IMR-90 (cell line): ENCODE measurements at regions not wholly inside any gene's neighbourhood (a gene's known extent, or its start where the extent isn't known, plus 50 kb on each side); places are given as distances from the start of the nearest gene placed in this dataset.

Experiments used
- ATAC-seq: fragments of 200-7000 bp; cut with Tn5 transposase; 2 replicates; pipeline ENCODE4 v1.9.1; 2020; ENCODE audit warnings: low read depth, mild to moderate bottlenecking, moderate library complexity
- BruUV-seq: library from RNA; stranded (reverse); fragments of 400-500 nt; replicated peaks from 2 replicates; lab custom pipeline; 2021; lab: Mats Ljungman, UMichigan
- CTCF ChIA-PET: fragments of 300-600 bp; formaldehyde crosslinking; extraction: SDS; loops from one replicate; lab custom pipeline; 2021; ENCODE audit warnings: antibody characterized with exemption; lab: Yijun Ruan, JAX
- POLR2A ChIA-PET: fragments of 300-600 bp; sonication (Branson Sonifier 250); formaldehyde crosslinking; loops from one replicate; lab custom pipeline; 2022; ENCODE audit warnings: antibody characterized with exemption; ENCODE audit not compliant: unreplicated experiment; lab: Charles Lee
- DNase-seq: peaks from one replicate; pipeline ENCODE4 v3.0.0; 2013
- H2AFZ ChIP-seq: replicated peaks from 2 replicates; pipeline ENCODE3; 2013; ENCODE audit warnings: low read length, mild to moderate bottlenecking; ENCODE audit not compliant: poor library complexity
- H2AK5ac ChIP-seq: 2 replicates; pipeline ENCODE4 v1.6.1; 2013; ENCODE audit warnings: low read depth, low read length, inconsistent platforms
- H2AK9ac ChIP-seq: replicated peaks from 2 replicates; pipeline ENCODE3; 2013; ENCODE audit warnings: mild to moderate bottlenecking, low read depth, low read length, moderate library complexity; ENCODE audit not compliant: poor library complexity
- H2BK120ac ChIP-seq: 2 replicates; pipeline ENCODE4 v1.6.1; 2013; ENCODE audit warnings: low read depth, low read length, inconsistent platforms
- H2BK15ac ChIP-seq: 3 replicates; pipeline ENCODE4 v1.6.1; 2013; ENCODE audit warnings: low read depth, low read length, inconsistent platforms
- H2BK20ac ChIP-seq: 2 replicates; pipeline ENCODE4 v1.6.1; 2013; ENCODE audit warnings: low read depth, mild to moderate bottlenecking, inconsistent platforms, low read length, moderate library complexity
- H2BK5ac ChIP-seq: 2 replicates; pipeline ENCODE4 v1.6.1; 2013; ENCODE audit warnings: mild to moderate bottlenecking, low read depth, low read length, inconsistent platforms; ENCODE audit not compliant: poor library complexity, severe bottlenecking
- H3K14ac ChIP-seq: replicated peaks from 2 replicates; pipeline ENCODE4 v1.6.1; 2013; ENCODE audit warnings: low read depth, low read length, inconsistent platforms
- H3K18ac ChIP-seq: 2 replicates; pipeline ENCODE4 v1.6.1; 2013; ENCODE audit warnings: low read depth, low read length, control low read depth
- H3K23ac ChIP-seq: 2 replicates; pipeline ENCODE4 v1.6.1; 2013; ENCODE audit warnings: low read depth, low read length, inconsistent platforms
- H3K27ac ChIP-seq: 2 replicates; pipeline ENCODE4 v1.5.1; 2013; ENCODE audit warnings: mild to moderate bottlenecking, control low read depth, low read length; ENCODE audit not compliant: insufficient read depth
- H3K27me3 ChIP-seq: 2 replicates; pipeline ENCODE4 v1.6.1; 2013; ENCODE audit warnings: low read length; ENCODE audit not compliant: control insufficient read depth, insufficient read depth
- H3K36me3 ChIP-seq: 2 replicates; pipeline ENCODE4 v1.6.1; 2013; ENCODE audit warnings: low read length, mixed read lengths; ENCODE audit not compliant: control insufficient read depth, insufficient read depth
- H3K4ac ChIP-seq: 2 replicates; pipeline ENCODE4 v1.6.1; 2013; ENCODE audit warnings: low read depth, low read length, inconsistent platforms
- H3K4me1 ChIP-seq: 2 replicates; pipeline ENCODE4 v1.6.1; 2013; ENCODE audit warnings: low read length, mixed read lengths; ENCODE audit not compliant: control insufficient read depth, insufficient read depth
- H3K4me2 ChIP-seq: 2 replicates; pipeline ENCODE4 v1.6.1; 2013; ENCODE audit warnings: low read depth, mild to moderate bottlenecking, control low read depth, low read length, moderate library complexity
- H3K4me3 ChIP-seq: 2 replicates; pipeline ENCODE4 v1.5.1; 2013; ENCODE audit warnings: low read depth, mild to moderate bottlenecking, control low read depth, low read length, moderate library complexity; ENCODE audit not compliant: insufficient read depth
- H3K56ac ChIP-seq: 2 replicates; pipeline ENCODE4 v1.6.1; 2013; ENCODE audit warnings: low read length, inconsistent platforms; ENCODE audit not compliant: insufficient read depth; ENCODE audit errors: extremely low read depth
- H3K79me1 ChIP-seq, 2 experiments: 2 replicates each; pipeline ENCODE4 v1.6.1; 2013; ENCODE audit warnings: low read length in 2 of 2, inconsistent platforms in 1 of 2, low read depth in 1 of 2
- H3K9ac ChIP-seq: 2 replicates; pipeline ENCODE4 v1.6.1; 2013; ENCODE audit warnings: low read depth, low read length, control low read depth
- H3K9me1 ChIP-seq: 2 replicates; pipeline ENCODE4 v1.6.1; 2013; ENCODE audit warnings: low read length, inconsistent platforms; ENCODE audit not compliant: insufficient read depth
- H3K9me3 ChIP-seq: 2 replicates; pipeline ENCODE4 v1.6.1; 2013; ENCODE audit warnings: low read length; ENCODE audit not compliant: control insufficient read depth, insufficient read depth
- H4K20me1 ChIP-seq: 2 replicates; pipeline ENCODE4 v1.6.1; 2013; ENCODE audit warnings: low read length, inconsistent platforms; ENCODE audit not compliant: insufficient read depth
- H4K5ac ChIP-seq: 2 replicates; pipeline ENCODE4 v1.6.1; 2013; ENCODE audit warnings: mild to moderate bottlenecking, low read depth, low read length, control low read depth
- H4K8ac ChIP-seq, 2 experiments: 2 replicates each; pipeline ENCODE4 v1.6.1; 2013; ENCODE audit warnings: low read depth in 2 of 2, low read length in 2 of 2, control low read depth in 1 of 2, inconsistent platforms in 1 of 2
- H4K91ac ChIP-seq: 2 replicates; pipeline ENCODE4 v1.6.1; 2013; ENCODE audit warnings: low read depth, low read length, inconsistent platforms; ENCODE audit not compliant: insufficient read depth
- CEBPB ChIP-seq: IDR thresholded peaks from 2 replicates; pipeline ENCODE4 v1.6.1; 2012; ENCODE audit warnings: low read depth, low read length, improper control_type of control experiment
- CTCF ChIP-seq: conservative IDR thresholded peaks from 2 replicates; pipeline ENCODE4 v1.5.1; 2012; ENCODE audit warnings: mild to moderate bottlenecking, low read depth, low read length, improper control_type of control experiment
- ELK1 ChIP-seq: fragments of 150-350 bp; IDR thresholded peaks from 2 replicates; pipeline ENCODE4 v1.6.1; 2016; ENCODE audit warnings: low read depth, mild to moderate bottlenecking, low read length, moderate library complexity, borderline replicate concordance
- NFE2L2 ChIP-seq: fragments of 150-350 bp; IDR thresholded peaks from 2 replicates; pipeline ENCODE4 v1.6.1; 2016; ENCODE audit warnings: low read depth, mild to moderate bottlenecking, low read length
- POLR2A ChIP-seq: IDR thresholded peaks from 2 replicates; pipeline ENCODE4 v1.6.1; 2012; ENCODE audit warnings: mild to moderate bottlenecking, low read depth, low read length
- WGBS, 2 experiments: methylation state at CpG; one replicate each; pipeline versions ENCODE4 v1.1.5 to v1.1.7; 2013; ENCODE audit warnings: missing lambda C conversion rate in 2 of 2; ENCODE audit not compliant: insufficient read length in 1 of 2; ENCODE audit errors: extremely low coverage in 2 of 2; 5-methylcytosine and 5-hydroxymethylcytosine counted together
- dilution Hi-C: fragments of 300-500 bp; cut with HindIII; formaldehyde crosslinking; loops from one replicate; pipeline ENCODE4 v1.14.3; 2018; ENCODE audit warnings: low sequenced_read_pairs; ENCODE audit not compliant: unreplicated experiment
- in situ Hi-C: fragments of 300-500 bp; cut with MboI; formaldehyde crosslinking; loops from 3 replicates; pipeline ENCODE4 v1.14.3; 2019; ENCODE audit warnings: low sequenced_read_pairs, inconsistent platforms, mixed read lengths
- intact Hi-C: fragments of 100-400 bp; cut with micrococcal nuclease; formaldehyde crosslinking; loops from 2 replicates; pipeline ENCODE4 v1.10.0; 2022

GRCh38 chr14:39781466-39781865 is 349.2 kb upstream of the FBXO33 start:
- intact Hi-C loops = no loop called here
- no peak overlapping the region for H3K4ac ChIP-seq
- H3K27ac ChIP-seq = no peak overlapping the region
- CTCF ChIA-PET = interaction anchor here (0.6 kb wide), 1 partner anchor 310 kb away, joined by 4 read pairs; no protein-coding TSS in a partner anchor
- H3K4me2 ChIP-seq = no peak overlapping the region
- no peak overlapping the region for H2AFZ ChIP-seq
- H4K5ac ChIP-seq = no peak overlapping the region
- no peak overlapping the region for H3K18ac ChIP-seq
- POLR2A ChIA-PET = no interaction called here
- H2BK15ac ChIP-seq = no peak overlapping the region
- in situ Hi-C loops = no loop called here
- no peak overlapping the region for H4K8ac ChIP-seq
- H3K79me1 ChIP-seq = no peaks in the 10 kb centered on the region
- H3K27me3 ChIP-seq = no peaks in the 10 kb centered on the region
- TF ChIP-seq CEBPB (no peak), ELK1 (no peak), NFE2L2 (no peak), POLR2A (no peak), CTCF (no peak)
- no peaks in the 10 kb centered on the region for H3K36me3 ChIP-seq
- H3K4me3 ChIP-seq = no peak overlapping the region
- no TSS peak for BruUV-seq
- no peak overlapping the region for H3K14ac ChIP-seq
- ATAC-seq = no peak
- no peak overlapping the region for H4K91ac ChIP-seq
- no peaks in the 10 kb centered on the region for H4K20me1 ChIP-seq
- no peak overlapping the region for H2AK9ac ChIP-seq
- H3K4me1 ChIP-seq = no peaks in the 10 kb centered on the region
- no peak overlapping the region for H3K23ac ChIP-seq
- H2BK120ac ChIP-seq = no peak overlapping the region
- no peak overlapping the region for H3K9ac ChIP-seq
- H3K56ac ChIP-seq = no peak overlapping the region
- no peak overlapping the region for H2BK5ac ChIP-seq
- no peak overlapping the region for H2BK20ac ChIP-seq
- peaks cover 13% of the 10 kb centered on the region; the same call in 1 of the 2 replicates for H3K9me3 ChIP-seq
- H2AK5ac ChIP-seq = no peak overlapping the region
- no CpG with 5 or more reads among the region's 5 CpGs for WGBS, 2 experiments
- dilution Hi-C loops = no loop called here
- DNase-seq = no peak
- no peaks in the 10 kb centered on the region for H3K9me1 ChIP-seq
